CD14-positive monocyte (primary cell): ENCODE measurements at regions not wholly inside any gene's neighbourhood (a gene's known extent, or its start where the extent isn't known, plus 50 kb on each side); places are given as distances from the start of the nearest gene placed in this dataset.

Experiments
- DNase-seq, 3 donors: peaks; one replicate each; pipeline ENCODE4 v3.0.0-alpha.2; 2011 to 2022
- H2AFZ ChIP-seq: 2 replicates; pipeline ENCODE4 v1.6.0; 2012; ENCODE audit warnings: mild to moderate bottlenecking, low read depth, low read length, inconsistent platforms; ENCODE audit not compliant: insufficient read depth, poor library complexity, severe bottlenecking
- H3K27ac ChIP-seq, 2 donors: 1 replicate in 1 of 2; 2 replicates in 1 of 2; pipeline ENCODE4 v1.5.1; 2012 to 2013; ENCODE audit warnings: low read length in 2 of 2, control low read depth in 1 of 2, inconsistent platforms in 1 of 2, low read depth in 1 of 2, mild to moderate bottlenecking in 1 of 2
- H3K27me3 ChIP-seq, 2 donors: one replicate each; pipeline versions ENCODE4 v1.6.0 to v1.6.1; 2011 to 2013; ENCODE audit warnings: low read length in 2 of 2; ENCODE audit not compliant: control insufficient read depth in 2 of 2, insufficient read depth in 2 of 2
- H3K36me3 ChIP-seq, 2 donors: replicated peaks in 1 of 2; 1 replicate in 1 of 2; 2 replicates in 1 of 2; pipeline versions ENCODE4 v1.5.1 to v1.6.1; 2012 to 2013; ENCODE audit warnings: low read length in 2 of 2, control low read depth in 1 of 2, inconsistent platforms in 1 of 2, mild to moderate bottlenecking in 1 of 2; ENCODE audit not compliant: insufficient read depth in 2 of 2, control insufficient read depth in 1 of 2
- H3K4me1 ChIP-seq, 2 donors: 1 replicate in 1 of 2; 2 replicates in 1 of 2; pipeline versions ENCODE4 v1.5.1 to v1.6.1; 2012 to 2013; ENCODE audit warnings: low read length in 2 of 2, control low read depth in 1 of 2, inconsistent platforms in 1 of 2, mild to moderate bottlenecking in 1 of 2, moderate library complexity in 1 of 2; ENCODE audit not compliant: insufficient read depth in 2 of 2, control insufficient read depth in 1 of 2
- H3K4me2 ChIP-seq: replicated peaks from 2 replicates; pipeline ENCODE3; 2012; ENCODE audit warnings: low read length, moderate library complexity, mild to moderate bottlenecking; ENCODE audit not compliant: poor library complexity, severe bottlenecking; ENCODE audit errors: extremely low read depth
- H3K4me3 ChIP-seq, 3 experiments: fragments of 200-600 bp in 1 of 3; sonication (generic) in 1 of 3; replicated peaks in 1 of 3; 1 replicate in 2 of 3; 2 replicates in 1 of 3; pipeline ENCODE4 v1.5.1; 2011 to 2013; ENCODE audit warnings: low read length in 3 of 3, mild to moderate bottlenecking in 3 of 3, control low read depth in 2 of 3, low read depth in 2 of 3, inconsistent platforms in 1 of 3, moderate library complexity in 1 of 3
- H3K79me2 ChIP-seq: 2 replicates; pipeline ENCODE4 v1.6.0; 2012; ENCODE audit warnings: mild to moderate bottlenecking, control low read depth, inconsistent platforms, low read length, moderate library complexity; ENCODE audit not compliant: insufficient read depth
- H3K9ac ChIP-seq: 2 replicates; pipeline ENCODE4 v1.6.0; 2017; ENCODE audit warnings: low read length, mild to moderate bottlenecking; ENCODE audit not compliant: insufficient read depth, poor library complexity, severe bottlenecking
- H3K9me3 ChIP-seq, 2 donors: replicated peaks in 1 of 2; 1 replicate in 1 of 2; 2 replicates in 1 of 2; pipeline versions ENCODE4 v1.5.1 to v1.6.1; 2012 to 2013; ENCODE audit warnings: low read length in 2 of 2, control low read depth in 1 of 2; ENCODE audit not compliant: control insufficient read depth in 1 of 2, insufficient read depth in 1 of 2
- H4K20me1 ChIP-seq: 2 replicates; pipeline ENCODE4 v1.6.0; 2012; ENCODE audit warnings: mild to moderate bottlenecking, low read length, control low read depth, moderate library complexity; ENCODE audit not compliant: insufficient read depth
- H3K27ac Mint-ChIP-seq, 7 donors: one replicate each; pipeline ENCODE4 v1.8.0; 2020; ENCODE audit warnings: mild to moderate bottlenecking in 7 of 7, mixed read lengths in 7 of 7, moderate library complexity in 6 of 7, inconsistent platforms in 2 of 7
- H3K27me3 Mint-ChIP-seq, 3 donors: one replicate each; pipeline ENCODE4 v1.8.0; 2021 to 2022; ENCODE audit warnings: low read depth in 3 of 3, mild to moderate bottlenecking in 3 of 3, mixed read lengths in 3 of 3, moderate library complexity in 3 of 3, inconsistent platforms in 1 of 3
- H3K36me3 Mint-ChIP-seq, 2 donors: one replicate each; pipeline ENCODE4 v1.8.0; 2020; ENCODE audit warnings: mixed read lengths in 2 of 2, inconsistent platforms in 1 of 2, mild to moderate bottlenecking in 1 of 2
- H3K4me1 Mint-ChIP-seq: one replicate; pipeline ENCODE4 v1.8.0; 2020; ENCODE audit warnings: mild to moderate bottlenecking, mixed read lengths
- H3K4me3 Mint-ChIP-seq, 2 donors: one replicate each; pipeline ENCODE4 v1.8.0; 2020; ENCODE audit warnings: mild to moderate bottlenecking in 2 of 2, mixed read lengths in 2 of 2, moderate library complexity in 1 of 2
- H3K9me3 Mint-ChIP-seq, 7 donors: one replicate each; pipeline ENCODE4 v1.8.0; 2020 to 2022; ENCODE audit warnings: mixed read lengths in 7 of 7, mild to moderate bottlenecking in 6 of 7, moderate library complexity in 6 of 7, inconsistent platforms in 2 of 7
- WGBS: methylation state at CpG from one replicate; pipeline ENCODE4 v1.1.5; 2013; ENCODE audit warnings: missing lambda C conversion rate; ENCODE audit not compliant: insufficient coverage; 5-methylcytosine and 5-hydroxymethylcytosine counted together
- intact Hi-C, 2 donors: fragments of 100-400 bp; cut with micrococcal nuclease; formaldehyde crosslinking; loops; one replicate each; pipeline versions ENCODE4 v1.15.0 to v1.15.1; 2023
- TF ChIP-seq, protein P1 (sequence below): fragments of 200-600 bp; IDR thresholded peaks from one replicate; pipeline ENCODE4 v1.8.0; 2022; ENCODE audit warnings: antibody characterized with exemption, mild to moderate bottlenecking

DNA sequence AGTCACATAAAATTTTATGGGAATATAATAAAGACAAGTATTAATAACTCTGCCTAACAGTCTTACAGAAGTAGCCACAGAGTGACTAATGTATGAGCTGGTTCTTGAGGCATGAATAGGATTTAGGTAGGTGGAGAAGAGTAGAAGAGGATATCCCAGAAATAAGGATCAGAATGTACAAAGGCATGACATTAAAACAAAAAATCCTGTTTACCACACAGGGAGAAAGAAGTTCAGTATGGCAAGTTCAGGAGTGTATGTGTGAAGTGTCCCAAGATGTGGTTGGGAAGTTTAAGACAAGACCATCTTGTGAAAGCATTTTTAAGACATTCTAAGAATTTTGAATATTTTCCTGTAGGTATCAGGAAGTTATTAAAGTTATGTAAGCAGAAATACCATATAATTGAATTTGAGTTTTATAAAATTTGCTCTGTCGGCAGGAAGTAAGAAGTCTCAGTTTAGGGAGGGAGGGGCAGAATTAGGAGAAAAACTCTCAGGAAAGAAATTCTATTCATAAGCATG is 64.7 kb upstream of the CAV2 start:
- intact Hi-C loops = no loop called here
- Mint-ChIP-seq H3K9me3 (peaks cover 0 to under 1% (median 0%) of the 10 kb centered on the region in 7 donors), H3K36me3 (no peaks in the 10 kb centered on the region), H3K4me3 (no peak overlapping the region), H3K27ac (no peak overlapping the region), H3K4me1 (peaks cover 2% of the 10 kb centered on the region), H3K27me3 (no peaks in the 10 kb centered on the region)
- Histone ChIP-seq H4K20me1 (no peaks in the 10 kb centered on the region), H3K4me3 (no peak overlapping the region), H3K36me3 (no peaks in the 10 kb centered on the region), H3K9me3 (no peaks in the 10 kb centered on the region), H3K27ac (no peak overlapping the region), H3K4me1 (no peaks in the 10 kb centered on the region), H3K4me2 (no peak overlapping the region), H3K9ac (no peak overlapping the region), H3K27me3 (no peaks in the 10 kb centered on the region), H2AFZ (no peak overlapping the region), H3K79me2 (no peaks in the 10 kb centered on the region)
- WGBS = no CpG with 5 or more reads among the region's 1 CpG
- TF ChIP-seq, protein P1, sequence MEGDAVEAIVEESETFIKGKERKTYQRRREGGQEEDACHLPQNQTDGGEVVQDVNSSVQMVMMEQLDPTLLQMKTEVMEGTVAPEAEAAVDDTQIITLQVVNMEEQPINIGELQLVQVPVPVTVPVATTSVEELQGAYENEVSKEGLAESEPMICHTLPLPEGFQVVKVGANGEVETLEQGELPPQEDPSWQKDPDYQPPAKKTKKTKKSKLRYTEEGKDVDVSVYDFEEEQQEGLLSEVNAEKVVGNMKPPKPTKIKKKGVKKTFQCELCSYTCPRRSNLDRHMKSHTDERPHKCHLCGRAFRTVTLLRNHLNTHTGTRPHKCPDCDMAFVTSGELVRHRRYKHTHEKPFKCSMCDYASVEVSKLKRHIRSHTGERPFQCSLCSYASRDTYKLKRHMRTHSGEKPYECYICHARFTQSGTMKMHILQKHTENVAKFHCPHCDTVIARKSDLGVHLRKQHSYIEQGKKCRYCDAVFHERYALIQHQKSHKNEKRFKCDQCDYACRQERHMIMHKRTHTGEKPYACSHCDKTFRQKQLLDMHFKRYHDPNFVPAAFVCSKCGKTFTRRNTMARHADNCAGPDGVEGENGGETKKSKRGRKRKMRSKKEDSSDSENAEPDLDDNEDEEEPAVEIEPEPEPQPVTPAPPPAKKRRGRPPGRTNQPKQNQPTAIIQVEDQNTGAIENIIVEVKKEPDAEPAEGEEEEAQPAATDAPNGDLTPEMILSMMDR = no peak
- DNase-seq = no peak

DNA sequence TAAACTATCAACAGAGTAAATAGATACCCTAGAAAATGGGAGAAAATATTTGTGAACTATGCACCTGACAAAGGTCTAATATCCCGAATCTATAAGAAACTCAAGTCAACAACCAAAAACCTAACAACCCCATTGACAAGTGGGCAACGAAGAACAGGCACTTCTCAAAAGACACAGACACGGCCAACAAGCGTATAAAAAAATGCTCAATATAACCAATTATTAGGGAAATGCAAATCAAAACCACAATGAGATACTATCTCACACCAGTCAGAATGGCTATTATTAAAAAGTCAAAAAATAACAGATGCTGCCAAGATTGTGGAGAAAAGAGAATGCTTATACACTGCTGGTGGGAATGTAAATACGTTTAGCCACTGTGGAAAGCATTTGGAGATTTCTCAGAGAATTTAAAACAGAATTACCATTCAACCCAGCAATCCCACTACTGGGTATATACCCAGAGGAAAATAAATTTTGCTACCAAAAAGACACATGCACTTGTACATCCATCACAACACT is 63.2 kb upstream of the CAV2 start:
- no peaks in the 10 kb centered on the region for H3K79me2 ChIP-seq
- TF ChIP-seq, protein P1 = no peak
- no peak overlapping the region for H3K4me3 ChIP-seq
- Mint-ChIP-seq H3K9me3 (no peaks in the 10 kb centered on the region), H3K4me1 (no peaks in the 10 kb centered on the region), H3K27me3 (no peaks in the 10 kb centered on the region), H3K36me3 (no peaks in the 10 kb centered on the region), H3K4me3 (no peak overlapping the region), H3K27ac (no peak overlapping the region)
- no peak overlapping the region for H3K27ac ChIP-seq
- DNase-seq = no peak
- H4K20me1 ChIP-seq = no peaks in the 10 kb centered on the region
- no peak overlapping the region for H3K4me2 ChIP-seq
- intact Hi-C loops = no loop called here
- no peak overlapping the region for H3K9ac ChIP-seq
- WGBS = no CpG with 5 or more reads among the region's 5 CpGs
- no peaks in the 10 kb centered on the region for H3K27me3 ChIP-seq
- no peak overlapping the region for H2AFZ ChIP-seq
- H3K9me3 ChIP-seq = no peaks in the 10 kb centered on the region
- no peaks in the 10 kb centered on the region for H3K36me3 ChIP-seq
- no peaks in the 10 kb centered on the region for H3K4me1 ChIP-seq
